Breast epithelium (tissue), 4 donors: ENCODE measurements at regions not wholly inside any gene's neighbourhood (a gene's known extent, or its start where the extent isn't known, plus 50 kb on each side); places are given as distances from the start of the nearest gene placed in this dataset.
A peak's percentile ranks its signal among the peaks of the same experiment; 100 is the strongest.

ENCODE experiments used
- DNase-seq, 2 donors: peaks; one replicate each; pipeline ENCODE4 v3.0.0-alpha.2; 2019; ENCODE audit warnings: low spot score in 2 of 2
- H3K27ac ChIP-seq, 2 donors: fragments of 200-600 bp; sonication (generic) in 1 of 2; one replicate each; pipeline ENCODE4 v1.5.1; 2016 to 2019; ENCODE audit warnings: mild to moderate bottlenecking in 1 of 2
- H3K27me3 ChIP-seq, 2 donors: fragments of 200-600 bp; sonication (generic) in 1 of 2; one replicate each; pipeline versions ENCODE4 v1.5.1 to v1.6.0; 2017 to 2019; ENCODE audit warnings: control low read depth in 1 of 2, mild to moderate bottlenecking in 1 of 2
- H3K36me3 ChIP-seq: fragments of 200-600 bp; one replicate; pipeline ENCODE4 v1.5.1; 2019
- H3K4me1 ChIP-seq, 2 donors: fragments of 200-600 bp; sonication (generic); one replicate each; pipeline ENCODE4 v1.5.1; 2016 to 2019; ENCODE audit warnings: control low read depth in 1 of 2
- H3K4me3 ChIP-seq, 3 donors: fragments of 200-600 bp; sonication (generic); 1 replicate in 2 of 3; 2 replicates in 1 of 3; pipeline ENCODE4 v1.5.1; 2016 to 2019; ENCODE audit warnings: mild to moderate bottlenecking in 3 of 3, moderate library complexity in 2 of 3
- H3K9me3 ChIP-seq, 2 donors: fragments of 200-600 bp; sonication (generic) in 1 of 2; one replicate each; pipeline ENCODE4 v1.5.1; 2016 to 2019; ENCODE audit warnings: control low read depth in 1 of 2
- POLR2A ChIP-seq: fragments of 450-650 bp; IDR thresholded peaks from one replicate; pipeline ENCODE4 v1.6.1; 2016; ENCODE audit warnings: antibody characterized with exemption, mild to moderate bottlenecking, moderate library complexity
- POLR2AphosphoS5 ChIP-seq, 3 donors: sonication (generic); formaldehyde crosslinking; IDR thresholded peaks; one replicate each; pipeline ENCODE4 v1.6.1; 2017; ENCODE audit warnings: antibody characterized with exemption in 3 of 3
- intact Hi-C: fragments of 100-400 bp; cut with DNase I; formaldehyde crosslinking; loops from one replicate; pipeline ENCODE4 v1.15.1; 2023; ENCODE audit warnings: low total_unique reads
- TF ChIP-seq, protein P1 (sequence below), 3 donors: fragments of 450-650 bp; IDR thresholded peaks; one replicate each; pipeline ENCODE4 v1.5.1; 2016 to 2017; ENCODE audit warnings: antibody characterized with exemption in 3 of 3, mild to moderate bottlenecking in 3 of 3, moderate library complexity in 3 of 3

GRCh38 chr2:105497094-105497493 lies 98.2 kb upstream of the FHL2 start:
- Histone ChIP-seq H3K4me3 (no peak overlapping the region), H3K4me1 (no peaks in the 10 kb centered on the region), H3K27ac (peak overlapping the region; percentile 36 to 39), H3K9me3 (peaks cover 0 to 10% of the 10 kb centered on the region in 2 donors), H3K36me3 (no peaks in the 10 kb centered on the region), H3K27me3 (no peaks in the 10 kb centered on the region)
- DNase-seq: no peak
- intact Hi-C loops: no loop called here
- TF ChIP-seq POLR2A: no peak
- TF ChIP-seq, protein P1, sequence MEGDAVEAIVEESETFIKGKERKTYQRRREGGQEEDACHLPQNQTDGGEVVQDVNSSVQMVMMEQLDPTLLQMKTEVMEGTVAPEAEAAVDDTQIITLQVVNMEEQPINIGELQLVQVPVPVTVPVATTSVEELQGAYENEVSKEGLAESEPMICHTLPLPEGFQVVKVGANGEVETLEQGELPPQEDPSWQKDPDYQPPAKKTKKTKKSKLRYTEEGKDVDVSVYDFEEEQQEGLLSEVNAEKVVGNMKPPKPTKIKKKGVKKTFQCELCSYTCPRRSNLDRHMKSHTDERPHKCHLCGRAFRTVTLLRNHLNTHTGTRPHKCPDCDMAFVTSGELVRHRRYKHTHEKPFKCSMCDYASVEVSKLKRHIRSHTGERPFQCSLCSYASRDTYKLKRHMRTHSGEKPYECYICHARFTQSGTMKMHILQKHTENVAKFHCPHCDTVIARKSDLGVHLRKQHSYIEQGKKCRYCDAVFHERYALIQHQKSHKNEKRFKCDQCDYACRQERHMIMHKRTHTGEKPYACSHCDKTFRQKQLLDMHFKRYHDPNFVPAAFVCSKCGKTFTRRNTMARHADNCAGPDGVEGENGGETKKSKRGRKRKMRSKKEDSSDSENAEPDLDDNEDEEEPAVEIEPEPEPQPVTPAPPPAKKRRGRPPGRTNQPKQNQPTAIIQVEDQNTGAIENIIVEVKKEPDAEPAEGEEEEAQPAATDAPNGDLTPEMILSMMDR (IDR thresholded peaks at IDR 0.05): no peak
- TF ChIP-seq POLR2AphosphoS5 (IDR thresholded peaks at IDR 0.05): no peak

GRCh38 chr2:105496271-105496670 lies 97.4 kb upstream of the FHL2 start:
- H3K27me3 ChIP-seq: no peaks in the 10 kb centered on the region
- peak overlapping the region; percentile 36 to 39 for H3K27ac ChIP-seq
- H3K4me1 ChIP-seq: no peaks in the 10 kb centered on the region
- DNase-seq: no peak
- H3K9me3 ChIP-seq: peaks cover 0 to 11% of the 10 kb centered on the region in 2 donors
- H3K4me3 ChIP-seq: no peak overlapping the region
- TF ChIP-seq, protein P1 (IDR thresholded peaks at IDR 0.05): no peak
- no peak for TF ChIP-seq POLR2A
- TF ChIP-seq POLR2AphosphoS5 (IDR thresholded peaks at IDR 0.05): peak in 1 of 3 donors; percentile 18
- H3K36me3 ChIP-seq: no peaks in the 10 kb centered on the region
- intact Hi-C loops: no loop called here

DNA sequence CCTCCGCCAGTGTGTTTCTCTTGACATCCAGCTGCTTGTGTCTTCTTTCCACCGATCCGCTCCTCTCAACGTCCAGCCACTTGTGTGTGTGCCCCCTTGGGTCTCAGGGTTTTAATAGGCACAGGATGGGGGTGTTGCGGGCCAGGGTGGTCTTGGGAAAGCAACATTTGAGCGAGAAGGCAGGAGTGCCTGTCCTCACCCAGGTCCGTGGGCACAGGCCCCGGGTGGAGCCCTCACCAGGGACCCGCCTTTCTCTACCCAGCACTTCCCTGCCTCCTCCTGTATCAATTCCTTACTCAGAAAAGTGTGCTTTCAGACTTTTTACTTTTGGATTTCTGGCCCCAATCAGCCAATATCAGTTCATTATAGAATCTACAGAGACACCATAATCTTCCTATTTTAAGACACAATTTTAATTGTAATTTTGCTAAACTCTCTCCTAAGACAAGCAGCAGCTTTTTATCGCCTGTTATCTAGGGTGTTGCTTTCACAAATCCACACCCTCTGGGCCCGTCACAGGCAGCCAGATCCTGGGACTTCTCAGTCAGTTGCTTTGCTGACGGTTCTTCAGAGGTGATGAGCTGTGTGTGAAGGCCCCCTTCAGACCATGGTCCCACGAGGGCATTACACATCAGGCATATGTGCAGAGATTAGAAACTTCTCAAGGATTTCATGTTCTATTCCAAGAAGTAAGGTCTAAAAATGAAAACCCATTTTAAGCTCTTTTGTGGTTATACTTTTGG lies 96.0 kb upstream of the FHL2 start:
- DNase-seq: no peak
- intact Hi-C loops: no loop called here
- Histone ChIP-seq H3K27ac (peak overlapping the region in 1 of 2 donors; percentile 15), H3K27me3 (no peaks in the 10 kb centered on the region), H3K36me3 (no peaks in the 10 kb centered on the region), H3K4me1 (no peaks in the 10 kb centered on the region), H3K4me3 (no peak overlapping the region), H3K9me3 (peaks cover 0 to 11% of the 10 kb centered on the region in 2 donors)
- TF ChIP-seq POLR2AphosphoS5 (IDR thresholded peaks at IDR 0.05) (no peak), POLR2A (no peak)
- TF ChIP-seq, protein P1 (IDR thresholded peaks at IDR 0.05): no peak

- H3K27ac ChIP-seq: no peak overlapping the region
- TF ChIP-seq POLR2AphosphoS5 (IDR thresholded peaks at IDR 0.05): no peak
- TF ChIP-seq, protein P1 (IDR thresholded peaks at IDR 0.05): no peak
- no peak for TF ChIP-seq POLR2A
- intact Hi-C loops: no loop called here
- no peaks in the 10 kb centered on the region for H3K36me3 ChIP-seq
- no peaks in the 10 kb centered on the region for H3K4me1 ChIP-seq
- DNase-seq: no peak
- H3K9me3 ChIP-seq: peaks cover 0 to 11% of the 10 kb centered on the region in 2 donors
- no peak overlapping the region for H3K4me3 ChIP-seq
- H3K27me3 ChIP-seq: no peaks in the 10 kb centered on the region
These were observed 92.1 kb upstream of the FHL2 start for GRCh38 chr2:105490956-105491355.

DNA sequence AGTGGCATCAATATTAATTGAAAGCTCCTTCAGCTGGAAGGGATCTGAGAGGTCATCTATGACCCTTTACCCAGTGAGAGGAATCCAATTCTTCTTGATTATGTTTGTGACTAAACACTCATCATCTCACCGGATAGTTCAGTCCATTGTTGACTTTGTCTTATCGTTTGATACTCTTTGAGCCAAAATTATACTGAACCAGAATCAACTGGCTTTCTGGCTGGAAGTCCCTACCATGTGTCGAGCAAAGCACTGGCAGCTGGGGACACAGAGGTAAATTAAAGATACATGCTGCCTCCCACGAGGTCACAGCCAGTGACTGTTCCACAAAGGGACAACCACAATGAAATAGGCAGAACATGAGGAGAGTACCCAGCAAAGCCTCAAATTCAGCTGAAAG lies 91.4 kb upstream of the FHL2 start:
- Histone ChIP-seq H3K9me3 (peaks cover 0 to 11% of the 10 kb centered on the region in 2 donors), H3K36me3 (no peaks in the 10 kb centered on the region), H3K27me3 (no peaks in the 10 kb centered on the region), H3K4me1 (no peaks in the 10 kb centered on the region), H3K4me3 (no peak overlapping the region), H3K27ac (peak overlapping the region in 1 of 2 donors; percentile 10)
- DNase-seq: no peak
- intact Hi-C loops: no loop called here
- TF ChIP-seq POLR2A (no peak), POLR2AphosphoS5 (IDR thresholded peaks at IDR 0.05) (no peak)
- TF ChIP-seq, protein P1 (IDR thresholded peaks at IDR 0.05): no peak
